Gastroesophageal sphincter (tissue), 3 donors: ENCODE measurements at regions not wholly inside any gene's neighbourhood (a gene's known extent, or its start where the extent isn't known, plus 50 kb on each side); places are given as distances from the start of the nearest gene placed in this dataset.

Experiments
- CTCF ChIP-seq, 4 experiments: fragments of 200-600 bp in 2 of 4; fragments of 450-650 bp in 2 of 4; sonication (generic) in 1 of 4; IDR thresholded peaks; one replicate each; pipeline ENCODE4 v1.5.1; 2017 to 2019; ENCODE audit warnings: antibody characterized with exemption in 4 of 4, mild to moderate bottlenecking in 2 of 4, moderate library complexity in 2 of 4
- EP300 ChIP-seq: sonication (generic); formaldehyde crosslinking; IDR thresholded peaks from one replicate; pipeline ENCODE4 v1.6.1; 2017; ENCODE audit warnings: antibody characterized with exemption, mild to moderate bottlenecking

DNA sequence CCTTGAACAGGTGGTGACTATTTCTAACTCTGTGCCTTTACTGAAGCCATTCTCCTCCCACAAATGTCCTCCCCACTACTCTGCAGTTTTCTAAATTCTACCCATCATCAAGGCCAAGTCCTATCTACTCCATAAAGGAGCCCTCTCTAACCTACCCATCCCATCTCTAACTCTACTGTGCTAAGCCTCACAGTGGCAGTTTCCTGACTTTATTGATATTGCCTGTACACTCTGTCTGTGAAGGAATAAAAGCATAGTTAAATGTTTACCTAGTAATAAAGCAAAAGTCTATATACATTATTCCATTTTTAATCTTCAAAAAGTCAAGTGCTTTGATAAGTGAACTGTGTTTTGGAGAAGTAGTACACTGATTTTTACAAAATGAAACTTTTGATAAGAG lies 178.4 kb upstream of the HMCN1 start:
- TF ChIP-seq CTCF (IDR thresholded peaks at IDR 0.05) (no peak), EP300 (no peak)
